ENCODE measurements at regions not wholly inside any gene's neighbourhood (a gene's known extent, or its start where the extent isn't known, plus 50 kb on each side); places are given as distances from the start of the nearest gene placed in this dataset.
"Not testable (repeated sequence)": the region's sequence is repeated elsewhere in the genome, so short reads cannot be mapped to it uniquely, and the experiment has no call there.

DNA sequence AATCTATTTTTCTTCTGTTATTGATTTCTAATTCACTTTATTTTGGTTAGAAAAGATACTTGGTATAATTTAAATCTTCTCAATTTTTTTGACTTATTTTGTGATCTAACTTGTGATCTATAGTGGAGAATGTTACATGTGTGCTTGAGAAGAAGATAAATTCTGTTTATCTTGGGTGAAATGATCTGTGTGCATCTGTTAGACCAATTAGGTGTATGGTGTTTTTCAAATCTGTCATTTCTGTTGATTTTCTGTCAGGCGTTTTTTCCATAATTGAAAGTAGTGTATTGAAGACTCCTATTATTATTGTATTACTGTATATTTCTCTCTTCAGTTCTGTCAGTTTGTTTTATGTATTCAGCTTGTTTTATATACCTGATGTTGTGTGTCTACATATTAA lies 1668.3 kb downstream of the PLA2G4A start:
- DNase-seq, result no peak

DNA sequence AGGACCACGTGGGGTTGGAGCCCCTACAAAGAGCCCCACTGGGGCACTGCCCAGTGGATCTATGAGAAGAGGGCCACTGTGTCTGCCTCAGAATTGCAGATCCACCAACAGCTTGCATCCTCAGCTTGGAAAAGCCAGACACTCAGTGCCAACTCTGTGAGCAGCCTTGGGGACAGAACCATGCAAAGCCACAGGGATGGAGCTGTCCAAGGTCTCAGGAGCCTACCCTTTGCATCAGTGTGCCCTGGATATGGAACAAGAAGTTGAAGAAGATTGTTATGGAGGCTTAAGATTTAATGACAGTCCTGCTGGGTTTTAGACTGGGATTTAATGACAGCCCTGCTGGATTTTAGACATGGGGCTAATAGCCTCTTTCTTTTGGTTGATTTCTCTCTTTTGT lies 1670.9 kb downstream of the PLA2G4A start:
- no peak for DNase-seq

DNA sequence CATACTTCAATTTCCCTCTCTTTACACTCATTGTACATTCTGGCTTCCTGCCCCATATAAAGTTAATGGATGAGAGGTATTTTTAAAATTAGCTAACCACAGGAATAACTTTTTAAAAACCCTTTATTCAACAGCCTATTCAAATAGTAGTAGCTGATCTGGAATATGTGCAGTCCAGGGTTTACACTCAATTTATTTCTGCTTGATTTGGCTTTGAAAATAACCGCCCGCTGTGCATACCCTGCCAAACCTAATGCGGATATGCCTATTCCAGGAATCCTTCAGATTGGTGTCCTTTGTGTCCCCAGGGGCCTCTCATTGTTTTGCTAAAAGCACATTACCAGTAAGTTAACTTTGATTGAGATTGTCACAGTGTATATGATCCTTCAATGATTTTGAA lies 1686.2 kb downstream of the PLA2G4A start:
- DNase-seq, result no peak

DNA sequence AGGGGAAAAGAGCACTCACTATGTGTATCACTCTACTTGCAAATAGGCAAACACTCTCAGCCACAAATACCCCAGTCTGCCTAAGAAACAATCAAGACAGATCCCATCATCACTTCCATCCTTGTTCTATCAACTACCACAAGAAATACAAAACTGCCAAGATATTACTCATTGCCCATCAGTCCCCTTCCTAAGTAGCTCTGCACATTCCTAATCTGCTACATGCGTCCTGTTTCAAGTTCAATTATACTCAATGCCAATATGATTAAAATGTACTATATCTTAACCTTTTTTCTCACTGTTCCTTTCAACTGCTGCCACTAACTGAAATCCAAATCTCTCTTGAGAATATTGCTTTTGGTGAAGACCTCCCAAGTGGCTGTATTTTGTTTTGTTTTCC lies 1688.4 kb downstream of the PLA2G4A start:
- DNase-seq, result no peak

DNA sequence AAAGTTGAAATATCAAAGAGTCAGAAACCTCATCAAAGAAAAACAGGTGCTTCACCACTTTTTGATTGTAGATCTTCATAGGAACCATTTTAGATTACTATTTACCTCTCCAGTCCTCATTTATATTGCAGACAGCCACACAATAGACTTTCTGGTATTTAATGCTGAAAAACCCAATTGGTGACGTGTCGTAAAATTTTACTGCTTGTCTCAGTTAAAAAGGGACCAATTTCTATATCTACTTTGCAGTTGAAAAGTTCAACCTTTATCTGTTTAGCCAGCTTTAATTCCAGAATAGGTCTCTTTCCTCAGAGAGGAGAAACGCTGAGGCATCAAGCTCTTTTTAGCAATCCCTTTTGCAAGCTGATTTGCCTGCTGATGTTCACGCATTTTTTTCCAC lies 1722.4 kb downstream of the PLA2G4A start:
- DNase-seq, result no peak

DNA sequence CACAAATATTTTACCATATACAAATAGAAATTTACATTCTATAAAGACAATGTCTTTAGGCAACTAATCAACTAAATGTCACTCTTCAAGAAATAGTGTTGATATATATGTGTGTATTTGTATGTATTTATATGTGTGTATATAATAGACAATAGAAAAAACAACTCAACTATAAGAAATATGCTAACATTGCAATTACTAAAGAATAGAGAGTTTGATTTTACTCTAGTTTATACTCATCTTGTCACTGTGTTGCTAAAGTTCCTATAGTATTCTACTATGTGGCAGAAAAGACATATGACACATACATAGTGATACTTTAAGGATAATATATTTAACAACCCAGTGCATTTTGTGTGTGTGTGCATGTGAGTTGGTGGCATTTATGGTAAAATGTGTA lies 1728.3 kb downstream of the PLA2G4A start:
- DNase-seq, result no peak

DNA sequence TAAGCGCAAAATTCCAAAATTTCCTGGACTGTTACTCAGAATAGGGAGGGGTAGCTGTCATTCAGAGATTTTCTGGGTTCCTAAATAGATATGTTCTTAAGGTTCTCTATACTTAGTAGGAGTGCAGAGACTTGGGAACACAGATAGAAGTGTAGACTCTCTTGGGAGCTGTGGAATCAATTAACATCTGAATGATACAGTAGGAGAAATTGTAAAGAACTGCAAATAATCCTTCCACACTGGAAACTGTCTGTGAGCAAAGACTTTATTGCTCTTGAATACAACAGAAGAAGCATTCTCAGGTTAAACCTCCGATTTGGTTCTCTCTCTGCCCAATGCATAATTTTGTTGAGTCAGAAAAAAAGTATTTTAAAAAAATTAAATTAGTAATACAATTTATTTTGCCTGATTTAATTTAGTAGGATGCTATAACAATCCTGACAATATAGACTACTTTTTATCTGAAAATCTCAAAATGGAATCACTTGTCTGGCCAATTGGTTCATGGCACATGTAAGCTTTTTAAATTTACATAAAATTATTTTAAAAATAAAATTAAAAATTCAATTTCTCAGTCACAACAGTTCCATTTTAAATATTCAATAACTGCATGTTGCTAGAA lies 1754.3 kb downstream of the PLA2G4A start:
- no peak for DNase-seq

DNA sequence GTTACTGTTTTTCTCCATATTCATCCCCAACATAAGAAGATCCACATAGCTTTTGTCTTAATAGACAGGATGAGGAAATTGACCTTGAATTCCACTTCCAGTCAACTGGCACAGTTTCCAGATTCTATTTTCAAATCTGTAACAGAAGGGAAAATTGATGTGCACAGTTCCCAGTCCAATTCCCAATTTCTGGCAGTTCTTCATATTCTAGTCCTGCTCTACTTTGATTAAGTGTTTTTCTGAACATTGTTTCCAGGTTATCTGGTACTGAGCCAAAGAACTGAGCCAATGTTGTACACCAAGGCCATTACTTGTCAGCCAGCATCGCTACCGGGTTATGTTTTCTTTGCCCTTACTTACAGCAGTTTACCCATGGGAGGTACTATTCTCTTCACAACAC lies 1755.4 kb downstream of the PLA2G4A start:
- DNase-seq, result no peak

DNA sequence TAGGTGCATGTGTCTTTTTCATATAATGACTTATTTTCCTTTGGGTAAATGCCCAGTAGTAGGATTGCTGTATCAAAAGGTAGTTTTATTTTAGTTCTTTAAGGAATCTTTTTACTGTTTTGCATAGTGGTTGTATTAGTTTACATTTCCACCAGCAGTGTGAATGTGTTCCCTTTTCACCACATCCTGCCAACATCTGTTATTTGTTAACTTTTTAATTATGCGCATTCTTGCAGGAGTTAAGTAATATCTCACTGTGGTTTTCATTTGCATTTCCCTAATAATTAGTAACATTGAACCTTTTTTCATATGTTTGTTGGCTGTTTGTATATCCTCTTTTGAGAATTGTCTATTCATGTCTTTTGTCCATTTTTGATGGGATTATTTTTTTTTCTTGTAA lies 1761.9 kb downstream of the PLA2G4A start:
- DNase-seq, result no peak

DNA sequence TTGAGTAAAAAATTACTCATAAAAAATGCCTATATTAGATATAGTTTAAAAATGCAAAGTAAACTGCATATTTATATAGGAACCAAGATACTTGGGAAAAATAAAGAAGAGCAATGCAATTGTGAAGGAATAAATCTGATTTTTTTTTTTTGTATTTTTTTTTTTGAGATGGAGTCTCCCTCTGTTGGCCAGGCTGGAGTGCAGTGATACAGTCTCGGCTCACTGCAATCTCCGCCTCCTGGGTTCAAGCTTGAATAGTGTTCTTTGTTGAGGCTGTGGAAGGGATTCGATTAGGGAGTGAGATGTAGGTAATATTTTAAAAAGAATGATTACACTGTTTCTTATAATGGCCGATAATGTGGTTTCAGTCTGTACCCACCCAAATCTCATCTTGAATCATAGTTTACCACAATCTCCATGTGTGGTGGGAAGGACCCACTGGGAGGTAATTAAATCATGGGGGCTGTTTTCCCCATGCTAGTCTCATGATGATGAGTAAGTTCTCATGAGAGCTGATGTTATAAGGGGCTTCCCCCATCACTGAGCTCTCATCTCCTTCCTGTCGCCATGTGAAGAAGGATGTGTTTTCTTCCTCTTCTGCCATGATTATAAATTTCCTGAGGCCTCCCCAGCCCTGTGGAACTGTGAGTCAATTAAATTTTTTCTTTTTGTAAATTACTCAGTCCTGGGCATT lies 1765.9 kb downstream of the PLA2G4A start:
- no peak for DNase-seq

DNA sequence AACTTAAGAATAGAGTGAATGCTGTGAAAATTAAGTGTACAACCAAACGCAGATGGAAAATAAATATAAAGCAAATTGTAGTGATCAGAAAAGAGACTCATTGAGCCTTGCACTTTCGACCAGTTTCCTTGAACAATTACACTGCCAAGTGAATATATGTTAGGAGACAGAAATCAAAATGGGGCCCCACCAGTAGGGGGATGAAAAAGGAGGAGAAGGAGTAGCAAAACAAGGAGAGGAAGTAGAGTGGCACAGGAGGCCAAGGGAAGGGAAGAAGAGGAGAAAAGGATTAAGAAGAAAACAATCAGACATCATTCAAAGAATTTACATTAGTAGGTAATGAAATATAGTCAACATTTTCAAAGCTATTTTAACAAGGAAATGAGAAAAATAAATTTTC lies 1770.6 kb downstream of the PLA2G4A start:
- no peak for DNase-seq

DNA sequence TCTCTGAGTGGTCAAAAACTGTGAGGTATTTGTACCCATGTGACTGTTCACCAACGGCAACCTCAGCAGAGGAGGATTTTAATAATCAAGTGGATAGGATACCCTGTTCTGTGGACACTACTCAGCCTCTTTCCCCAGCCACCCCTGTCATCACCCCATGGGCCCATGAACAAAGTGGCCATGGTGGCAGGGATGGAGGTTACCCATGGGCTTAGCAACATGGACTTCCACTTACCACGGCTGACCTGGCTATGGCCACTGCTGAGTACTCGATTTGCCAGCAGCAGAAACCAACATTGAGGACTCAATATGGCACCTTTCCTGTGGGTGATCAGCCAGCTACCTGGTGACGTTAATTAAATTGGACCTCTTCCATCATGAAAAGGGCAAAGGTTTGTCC lies 1782.7 kb downstream of the PLA2G4A start:
- no peak for DNase-seq

DNA sequence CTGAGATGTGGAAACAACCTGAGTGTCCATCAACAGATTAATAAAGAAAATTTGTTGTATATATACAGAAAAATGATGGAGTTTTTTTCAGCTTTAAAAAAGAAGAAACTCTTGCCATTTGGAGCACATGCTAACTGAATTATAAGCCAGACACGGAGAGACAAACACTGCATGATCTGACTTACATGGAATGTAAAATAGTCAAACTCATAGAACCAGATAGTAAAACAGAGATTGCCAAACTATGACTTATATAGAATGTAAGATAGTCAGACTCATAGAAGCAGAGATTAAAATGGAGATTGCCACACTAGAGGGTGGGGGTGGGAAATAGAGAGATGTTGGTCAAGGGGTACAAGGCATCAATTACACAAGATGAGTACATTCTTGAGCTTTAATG lies 1786.6 kb downstream of the PLA2G4A start:
- DNase-seq, result no peak

DNA sequence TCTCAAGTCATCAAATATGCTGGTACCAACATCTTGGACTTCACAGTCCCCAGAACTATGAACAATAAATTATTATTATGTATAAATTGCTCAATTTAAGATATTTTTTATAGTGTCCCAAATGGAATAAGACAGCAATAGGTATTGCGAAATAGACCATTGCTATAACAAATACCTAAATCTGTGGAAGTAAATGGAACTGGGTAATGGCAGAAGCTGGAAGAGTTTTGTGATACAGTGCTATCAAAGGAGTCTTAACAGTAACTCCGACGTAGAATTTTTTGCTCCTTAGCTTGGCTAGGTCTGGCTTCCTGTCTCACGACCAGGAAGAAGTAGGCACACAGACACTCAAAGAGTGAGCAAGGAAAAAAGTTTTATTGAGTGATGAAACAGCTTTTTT lies 1791.5 kb downstream of the PLA2G4A start:
- DNase-seq, result no peak

DNA sequence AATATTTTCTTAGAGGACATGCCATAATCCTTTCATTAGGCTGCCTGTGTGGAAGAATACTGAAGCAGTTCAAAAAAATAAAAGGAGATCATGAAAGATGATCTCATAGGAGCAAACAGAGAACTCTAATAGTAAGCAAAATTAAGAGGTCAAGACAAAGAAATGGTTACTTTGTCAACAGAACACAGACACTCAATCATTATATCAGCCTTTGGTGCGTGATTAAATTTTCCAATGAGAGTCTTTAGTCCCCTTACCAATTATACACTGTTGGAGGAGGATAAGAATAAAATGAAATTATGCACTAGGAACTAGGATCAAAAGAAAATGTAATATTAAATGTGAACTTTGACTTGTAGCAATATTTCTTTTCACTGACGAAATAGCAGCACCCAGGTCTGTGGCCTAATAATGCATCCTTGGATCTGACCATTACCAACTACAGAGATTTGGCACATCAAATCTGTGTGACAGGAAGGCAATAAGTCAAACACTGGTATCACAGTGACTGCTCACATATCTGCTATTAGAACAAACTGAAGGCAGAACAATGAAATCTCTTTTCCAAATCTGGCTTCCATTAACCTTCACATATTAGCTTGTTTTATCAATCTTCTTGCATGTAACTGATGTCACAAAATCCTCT lies 1812.9 kb downstream of the PLA2G4A start:
- DNase-seq, result peak; percentile 5

DNA sequence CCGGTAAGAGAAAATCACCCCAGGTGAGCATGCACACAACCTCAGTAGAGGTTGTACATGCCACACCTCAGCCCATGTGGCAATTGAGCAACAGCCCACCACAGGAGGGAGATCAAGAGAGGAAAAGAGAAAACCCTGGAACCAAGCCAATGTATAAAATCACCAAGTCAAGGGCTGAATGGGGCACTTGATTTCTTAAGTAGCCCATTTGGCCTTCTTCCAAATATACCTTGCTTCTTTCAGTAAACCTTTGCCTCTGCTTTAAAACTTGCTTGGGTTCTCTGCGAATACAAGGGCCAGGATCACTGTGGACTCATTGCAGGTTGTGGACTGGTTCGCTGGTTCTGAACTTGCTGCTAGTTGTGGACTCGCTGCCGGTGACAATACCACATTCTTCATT lies 1814.0 kb downstream of the PLA2G4A start:
- peak; percentile 70 for DNase-seq

DNA sequence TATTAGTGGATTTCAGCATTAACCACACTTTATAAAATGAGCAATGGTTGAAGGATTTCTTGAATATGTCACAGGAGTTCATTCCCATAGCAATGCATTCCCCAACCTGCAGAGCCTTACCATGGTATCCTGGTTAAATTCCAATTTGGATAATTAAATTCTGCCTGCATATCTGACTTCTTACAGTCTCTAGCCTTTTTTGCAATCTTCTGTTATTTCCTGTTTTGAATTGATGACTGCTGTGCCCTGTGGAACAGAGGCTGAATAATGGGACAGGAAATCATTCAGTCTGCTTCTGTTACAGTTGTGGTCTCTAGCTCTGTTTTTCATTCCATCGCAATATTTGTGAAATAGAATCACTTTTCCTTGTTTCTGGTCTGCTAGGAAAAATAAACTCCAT lies 1823.9 kb downstream of the PLA2G4A start:
- no peak for DNase-seq

DNA sequence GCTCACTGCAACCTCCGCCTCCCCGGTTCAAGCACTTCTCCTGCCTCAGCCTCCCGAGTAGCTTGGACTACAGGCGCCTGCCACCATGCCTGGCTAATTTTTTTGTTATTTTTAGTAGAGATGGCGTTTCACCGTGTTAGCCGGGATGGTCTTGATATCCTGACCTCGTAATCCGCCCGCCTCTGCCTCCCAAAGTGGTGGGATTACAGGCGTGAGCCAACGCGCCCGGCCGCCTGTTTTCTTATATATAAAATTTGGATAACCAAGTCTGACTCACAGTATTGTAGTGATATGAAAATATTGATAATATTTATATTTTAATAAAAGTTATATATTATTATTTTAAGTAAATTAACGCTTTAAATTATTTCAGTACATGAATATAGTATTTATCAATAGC lies 1821.7 kb downstream of the BRINP3 start:
- DNase-seq, result not testable (repeated sequence)

DNA sequence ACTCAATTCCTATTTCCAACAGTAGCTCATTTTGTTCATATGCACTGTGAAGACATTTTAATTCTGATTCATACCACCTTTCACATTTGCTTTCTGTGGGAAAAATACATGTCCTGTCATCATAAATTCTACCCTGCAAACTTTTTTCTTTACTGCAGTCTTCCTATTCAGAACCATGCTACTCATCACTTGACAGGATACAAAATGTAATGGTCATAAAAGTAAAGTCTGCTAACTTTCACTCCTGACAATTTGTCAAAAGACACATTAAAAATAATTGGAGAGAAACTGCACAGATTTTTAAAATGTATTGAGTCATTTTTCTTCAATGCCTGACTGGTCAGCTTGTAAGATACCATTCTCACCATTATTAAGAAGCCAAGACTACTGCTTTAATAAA lies 1817.1 kb downstream of the BRINP3 start:
- no peak for DNase-seq

DNA sequence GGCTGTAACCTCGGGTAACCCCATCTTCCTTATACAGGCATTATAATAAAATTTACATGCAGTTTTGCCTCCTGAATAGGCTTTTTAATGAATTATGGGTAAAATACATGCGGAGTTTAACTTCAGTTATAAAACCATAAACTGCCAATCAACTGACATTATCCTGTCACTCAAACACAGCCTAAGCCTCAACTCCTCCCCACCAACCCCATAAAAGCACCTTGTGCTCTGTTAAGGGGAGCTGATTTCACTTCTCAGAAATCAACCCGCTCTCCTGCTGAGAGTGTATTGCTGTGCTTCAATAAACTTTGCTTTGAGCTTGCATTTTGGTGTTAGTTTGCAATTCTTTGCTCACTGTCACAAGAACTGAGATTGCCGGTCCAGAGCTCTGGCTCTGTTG lies 1812.2 kb downstream of the BRINP3 start:
- no peak for DNase-seq

DNA sequence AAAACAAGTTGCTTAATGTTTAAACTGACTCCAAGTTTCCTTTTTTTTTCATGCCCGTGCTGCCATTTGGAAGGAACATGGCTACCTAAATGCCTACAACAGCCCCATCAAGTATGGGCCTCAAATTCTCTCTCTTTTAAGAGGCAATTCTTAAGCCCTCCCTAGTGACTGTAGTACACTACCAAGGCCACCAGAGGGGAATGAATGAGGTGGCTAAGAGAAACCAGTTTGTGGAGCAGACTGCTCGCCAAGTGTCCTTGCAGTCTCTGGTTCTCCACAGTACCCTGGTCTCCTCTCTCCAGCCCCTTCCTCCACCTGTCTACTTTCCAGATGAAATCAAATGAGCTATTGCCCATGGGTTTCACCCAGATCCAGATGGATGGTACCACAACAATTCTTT lies 1809.6 kb downstream of the BRINP3 start:
- DNase-seq, result no peak

DNA sequence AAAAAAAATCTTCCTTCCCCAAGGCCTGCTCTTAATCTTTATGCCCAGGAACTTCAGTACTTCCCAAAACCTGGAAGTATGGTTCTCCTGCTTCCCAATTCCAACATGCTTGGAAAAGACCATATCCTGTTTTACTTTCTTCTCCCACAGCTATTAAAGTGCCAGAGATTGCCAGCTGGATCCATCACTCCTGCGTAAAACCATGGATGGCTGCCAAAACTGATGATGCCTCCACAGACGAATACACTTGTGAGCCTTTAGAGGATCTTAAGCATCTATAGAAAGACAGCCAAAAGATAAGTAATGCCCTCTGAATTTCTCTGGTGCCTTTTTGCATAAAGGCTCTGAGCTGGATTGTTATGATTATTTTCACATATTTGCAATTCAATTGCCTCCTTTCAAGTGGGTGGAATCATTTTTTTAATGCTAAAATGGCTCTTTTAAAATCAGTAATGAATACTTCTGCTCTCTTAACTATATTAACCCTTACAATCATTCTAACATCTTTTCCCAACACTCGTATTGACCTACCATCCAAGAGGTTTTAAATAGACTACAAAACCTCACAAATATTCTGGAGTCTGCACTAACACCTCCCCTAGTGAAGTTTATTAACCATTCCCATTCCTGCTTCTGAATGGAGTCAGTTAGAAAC lies 1807.8 kb downstream of the BRINP3 start:
- no peak for DNase-seq

DNA sequence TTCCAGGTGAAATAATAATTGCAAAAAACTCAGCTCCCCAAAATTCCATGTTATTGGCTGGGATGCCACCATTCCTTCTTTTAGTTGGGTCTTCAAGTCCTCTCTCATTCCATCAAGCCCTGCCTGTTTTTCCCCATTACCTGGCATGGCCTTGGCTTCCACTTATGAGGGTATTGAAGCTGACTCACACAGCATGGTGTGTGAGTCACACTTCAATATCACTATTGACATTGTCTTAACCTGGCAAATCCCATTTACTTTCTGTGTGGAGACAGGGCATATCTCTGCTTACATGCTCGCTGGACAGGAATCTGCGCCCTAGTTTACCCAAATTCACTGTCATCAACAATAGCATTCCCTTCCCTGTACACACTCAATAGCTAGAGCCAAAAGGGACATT lies 1806.8 kb downstream of the BRINP3 start:
- DNase-seq, result no peak

DNA sequence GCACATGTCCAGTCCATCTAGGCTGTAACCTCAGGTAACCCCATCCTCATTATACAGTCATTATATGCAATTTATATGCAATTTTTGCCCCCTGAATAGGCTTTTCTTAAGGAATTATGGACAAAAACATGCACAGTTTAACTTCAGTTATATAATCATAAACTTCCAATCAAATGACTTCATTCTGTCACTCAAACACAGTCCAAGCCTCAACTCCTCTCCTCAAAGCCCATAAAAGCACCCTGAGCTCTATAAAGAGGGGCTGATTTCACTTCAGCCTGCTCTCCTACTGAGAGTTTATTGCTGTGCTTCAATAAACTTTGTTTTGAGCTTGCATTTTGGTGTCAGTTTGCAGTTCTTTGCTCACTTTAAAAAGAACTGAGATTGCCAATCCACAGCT lies 1805.5 kb downstream of the BRINP3 start:
- DNase-seq, result no peak

Measured in NCI-H1436 (cell line).